SK-N-SH (cell line): ENCODE measurements at regions not wholly inside any gene's neighbourhood (a gene's known extent, or its start where the extent isn't known, plus 50 kb on each side); places are given as distances from the start of the nearest gene placed in this dataset.

ENCODE experiments used
- CTCF ChIP-seq: fragments of 200-600 bp; sonication (generic); IDR thresholded peaks from 2 replicates; pipeline ENCODE4 v1.6.1; 2017; ENCODE audit warnings: antibody characterized with exemption, mild to moderate bottlenecking, moderate library complexity
- FOXJ3 ChIP-seq: sonication (generic); formaldehyde crosslinking; IDR thresholded peaks from 2 replicates; pipeline ENCODE4 v1.5.1; 2020; ENCODE audit warnings: mild to moderate bottlenecking, missing genetic modification reagents
- JUND ChIP-seq: IDR thresholded peaks from 2 replicates; pipeline ENCODE4 v1.4.0; 2012
- MXI1 ChIP-seq: IDR thresholded peaks from 2 replicates; pipeline ENCODE4 v1.6.1; 2012; ENCODE audit warnings: mild to moderate bottlenecking, low read depth, low read length, improper control_type of control experiment
- TCF12 ChIP-seq: IDR thresholded peaks from 2 replicates; pipeline ENCODE4 v1.4.0; 2012
- TEAD4 ChIP-seq: IDR thresholded peaks from 2 replicates; pipeline ENCODE4 v1.4.0; 2012; ENCODE audit warnings: mild to moderate bottlenecking, borderline replicate concordance; ENCODE audit not compliant: insufficient read depth
- YY1 ChIP-seq: IDR thresholded peaks from 2 replicates; pipeline ENCODE4 v1.4.0; 2012; ENCODE audit warnings: low read depth, mild to moderate bottlenecking

GRCh38 chr22:22836635-22837034, 51.0 kb upstream of the IGLL5 start:
- no peak for TF ChIP-seq FOXJ3 (CRISPR knock-in tag)
- no peak for TF ChIP-seq YY1
- TF ChIP-seq MXI1 = no peak
- no peak for TF ChIP-seq CTCF
- TF ChIP-seq TCF12 = no peak
- TF ChIP-seq TEAD4 = no peak
- TF ChIP-seq JUND = no peak
